Hepatocyte (in vitro differentiated cells): ENCODE measurements at regions not wholly inside any gene's neighbourhood (a gene's known extent, or its start where the extent isn't known, plus 50 kb on each side); places are given as distances from the start of the nearest gene placed in this dataset.
"Not testable (repeated sequence)": the region's sequence is repeated elsewhere in the genome, so short reads cannot be mapped to it uniquely, and the experiment has no call there.

ENCODE experiments used
- CTCF ChIP-seq: fragments of 200-600 bp; sonication (generic); IDR thresholded peaks from 2 replicates; pipeline ENCODE4 v1.5.1; 2016; ENCODE audit warnings: antibody characterized with exemption, mild to moderate bottlenecking; ENCODE audit not compliant: poor library complexity
- EZH2 ChIP-seq: fragments of 200-600 bp; sonication (generic); IDR thresholded peaks from 2 replicates; pipeline ENCODE4 v1.6.1; 2016; ENCODE audit warnings: antibody characterized with exemption, mild to moderate bottlenecking, borderline replicate concordance
- EZH2phosphoT487 ChIP-seq: fragments of 200-600 bp; sonication (generic); IDR thresholded peaks from one replicate; pipeline ENCODE4 v1.6.1; 2018; ENCODE audit warnings: antibody characterized with exemption, mild to moderate bottlenecking, low read depth, moderate library complexity; ENCODE audit not compliant: unreplicated experiment, severe bottlenecking

- TF ChIP-seq CTCF, EZH2, EZH2phosphoT487: not testable (repeated sequence)
Measured at GRCh38 chr9:22845243-22845642, 398.6 kb downstream of the DMRTA1 start.
